ENCODE measurements at regions not wholly inside any gene's neighbourhood (a gene's known extent, or its start where the extent isn't known, plus 50 kb on each side); places are given as distances from the start of the nearest gene placed in this dataset.

DNA sequence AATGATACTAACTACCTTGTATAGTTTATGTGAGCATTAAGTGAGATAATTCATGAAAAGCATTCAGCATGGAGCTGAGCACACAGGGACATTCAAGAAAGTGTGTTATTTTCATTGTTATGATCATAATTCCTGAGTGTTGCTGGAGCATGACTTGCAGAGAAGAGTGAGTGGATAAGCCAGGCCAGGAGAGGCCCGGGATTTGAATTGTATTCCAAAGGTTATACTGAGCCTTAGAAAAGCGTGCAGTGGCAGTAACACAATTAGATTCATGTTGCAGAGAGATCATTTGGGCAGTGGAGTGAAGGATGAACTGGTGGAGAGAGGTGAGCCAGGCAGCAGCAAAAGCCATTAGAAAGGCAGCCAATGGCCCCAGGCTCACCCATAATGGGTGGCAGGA lies 142.9 kb upstream of the SH3BP4 start:
- TF ChIP-seq, protein P1, sequence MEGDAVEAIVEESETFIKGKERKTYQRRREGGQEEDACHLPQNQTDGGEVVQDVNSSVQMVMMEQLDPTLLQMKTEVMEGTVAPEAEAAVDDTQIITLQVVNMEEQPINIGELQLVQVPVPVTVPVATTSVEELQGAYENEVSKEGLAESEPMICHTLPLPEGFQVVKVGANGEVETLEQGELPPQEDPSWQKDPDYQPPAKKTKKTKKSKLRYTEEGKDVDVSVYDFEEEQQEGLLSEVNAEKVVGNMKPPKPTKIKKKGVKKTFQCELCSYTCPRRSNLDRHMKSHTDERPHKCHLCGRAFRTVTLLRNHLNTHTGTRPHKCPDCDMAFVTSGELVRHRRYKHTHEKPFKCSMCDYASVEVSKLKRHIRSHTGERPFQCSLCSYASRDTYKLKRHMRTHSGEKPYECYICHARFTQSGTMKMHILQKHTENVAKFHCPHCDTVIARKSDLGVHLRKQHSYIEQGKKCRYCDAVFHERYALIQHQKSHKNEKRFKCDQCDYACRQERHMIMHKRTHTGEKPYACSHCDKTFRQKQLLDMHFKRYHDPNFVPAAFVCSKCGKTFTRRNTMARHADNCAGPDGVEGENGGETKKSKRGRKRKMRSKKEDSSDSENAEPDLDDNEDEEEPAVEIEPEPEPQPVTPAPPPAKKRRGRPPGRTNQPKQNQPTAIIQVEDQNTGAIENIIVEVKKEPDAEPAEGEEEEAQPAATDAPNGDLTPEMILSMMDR (conservative IDR thresholded peaks at IDR 0.05): no peak
- H3K27ac ChIP-seq: no peak overlapping the region

DNA sequence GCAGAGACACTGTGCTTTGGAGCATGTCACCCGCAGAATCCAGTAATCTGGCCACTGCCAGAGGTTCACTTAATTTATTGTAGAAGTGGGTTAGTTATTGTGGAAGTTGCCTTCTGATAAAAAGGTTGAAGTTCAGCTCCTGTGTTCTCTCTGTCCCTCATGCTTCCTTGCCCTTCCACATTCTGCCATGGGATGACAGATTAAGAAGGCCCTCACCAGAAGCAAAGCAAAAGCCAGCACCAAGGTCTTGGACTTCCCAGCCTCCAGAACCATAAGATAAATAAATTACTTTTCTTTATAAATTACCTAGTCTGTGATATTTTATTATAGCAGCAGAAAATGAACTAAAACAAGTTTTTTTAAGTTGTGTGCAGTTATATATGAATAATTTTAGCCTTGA lies 145.0 kb upstream of the SH3BP4 start:
- H3K27ac ChIP-seq: no peak overlapping the region
- TF ChIP-seq, protein P1 (conservative IDR thresholded peaks at IDR 0.05): no peak

DNA sequence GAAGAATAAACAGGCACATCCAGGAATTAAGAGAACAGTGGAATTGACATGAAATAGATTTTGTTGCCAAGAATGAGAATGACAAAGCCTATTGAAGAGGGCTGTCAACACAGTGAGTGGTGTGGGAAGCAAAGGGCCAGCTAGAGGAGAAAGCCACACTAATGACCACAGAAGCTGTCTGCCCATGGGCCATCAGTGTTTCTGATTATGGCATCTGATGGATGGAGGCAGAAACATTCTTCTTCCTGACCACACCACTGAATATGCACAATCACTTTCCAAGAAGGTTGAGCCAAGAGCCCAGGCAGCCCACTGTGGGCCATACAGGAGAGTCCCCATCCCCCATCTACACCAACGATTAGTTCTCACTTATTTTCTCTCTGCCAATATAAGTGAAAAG lies 146.0 kb upstream of the SH3BP4 start:
- TF ChIP-seq, protein P1 (conservative IDR thresholded peaks at IDR 0.05): no peak
- H3K27ac ChIP-seq: no peak overlapping the region

DNA sequence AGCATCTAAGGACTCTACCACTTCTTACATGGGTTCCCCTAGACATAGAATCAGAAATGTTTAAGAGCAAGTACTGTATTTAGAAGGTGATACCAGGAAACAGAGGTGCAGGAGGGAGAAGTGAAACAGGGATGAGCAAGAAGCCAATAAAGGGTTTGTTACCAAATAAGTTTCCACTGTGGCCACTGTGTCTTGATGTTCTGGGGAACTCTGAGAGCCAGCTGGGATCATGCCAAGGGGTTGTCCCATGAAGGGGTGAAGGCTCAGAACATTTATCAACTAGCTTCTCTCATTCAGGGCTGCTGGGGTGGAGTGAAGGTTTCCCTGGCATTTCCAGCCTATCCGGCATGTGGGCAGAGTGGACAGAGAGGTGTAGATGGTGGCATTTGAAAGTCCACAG lies 147.1 kb upstream of the SH3BP4 start:
- TF ChIP-seq, protein P1 (conservative IDR thresholded peaks at IDR 0.05): no peak
- H3K27ac ChIP-seq: no peak overlapping the region

DNA sequence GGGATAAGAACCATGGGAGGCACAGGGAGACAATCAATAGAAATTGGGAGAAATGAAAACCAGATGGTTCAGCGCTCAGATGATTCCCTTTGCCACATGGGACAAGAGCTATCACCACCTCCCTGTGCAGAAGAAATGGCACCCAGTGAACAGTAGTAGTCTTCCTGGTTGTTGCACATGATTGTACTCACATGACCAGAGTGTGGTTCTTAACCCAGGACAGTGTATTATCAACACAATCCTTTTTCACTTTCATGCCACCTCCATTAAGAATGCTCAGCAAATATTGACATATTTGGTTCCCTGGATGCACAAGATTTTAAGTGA lies 149.0 kb upstream of the SH3BP4 start:
- TF ChIP-seq, protein P1 (conservative IDR thresholded peaks at IDR 0.05): no peak

DNA sequence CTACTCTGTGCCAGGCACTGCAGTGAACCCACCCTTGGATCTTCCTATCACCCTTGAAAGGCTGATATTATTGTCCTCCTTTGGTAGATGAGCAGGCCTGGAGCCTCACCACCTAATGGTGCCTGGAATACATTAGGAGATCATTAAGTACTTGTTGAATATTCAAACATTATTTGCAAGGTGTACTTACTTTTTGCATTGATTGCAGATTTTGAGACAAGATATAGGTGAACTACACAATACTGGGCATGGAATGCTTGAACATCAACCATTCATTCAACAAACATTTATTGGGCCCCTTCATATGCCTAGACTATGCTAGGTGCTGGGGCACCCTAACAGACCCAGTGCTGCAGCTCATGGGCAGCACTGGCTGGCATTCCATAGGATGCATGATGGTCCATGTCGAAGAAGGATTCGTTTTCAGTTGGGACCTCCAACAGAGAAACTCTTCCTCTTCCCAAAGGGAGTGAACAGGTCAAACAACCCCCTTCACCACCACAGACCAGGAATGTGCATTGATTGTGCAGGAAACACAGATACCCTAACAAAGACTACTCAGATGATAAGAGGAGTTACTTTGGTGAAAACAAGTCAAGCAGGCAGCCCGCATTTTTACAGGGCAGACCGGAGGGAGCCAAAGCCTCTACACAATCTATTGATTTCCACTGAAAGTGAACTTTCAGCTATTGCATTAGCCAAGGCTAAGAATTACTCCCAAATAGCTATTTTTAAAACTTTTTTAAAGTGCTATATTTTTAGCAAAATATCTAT lies 149.6 kb upstream of the SH3BP4 start:
- no peak overlapping the region for H3K27ac ChIP-seq
- TF ChIP-seq, protein P1 (conservative IDR thresholded peaks at IDR 0.05): no peak

More for the DNA sequence above, 149.0 kb upstream of the SH3BP4 start:
- no peak overlapping the region for H3K27ac ChIP-seq

DNA sequence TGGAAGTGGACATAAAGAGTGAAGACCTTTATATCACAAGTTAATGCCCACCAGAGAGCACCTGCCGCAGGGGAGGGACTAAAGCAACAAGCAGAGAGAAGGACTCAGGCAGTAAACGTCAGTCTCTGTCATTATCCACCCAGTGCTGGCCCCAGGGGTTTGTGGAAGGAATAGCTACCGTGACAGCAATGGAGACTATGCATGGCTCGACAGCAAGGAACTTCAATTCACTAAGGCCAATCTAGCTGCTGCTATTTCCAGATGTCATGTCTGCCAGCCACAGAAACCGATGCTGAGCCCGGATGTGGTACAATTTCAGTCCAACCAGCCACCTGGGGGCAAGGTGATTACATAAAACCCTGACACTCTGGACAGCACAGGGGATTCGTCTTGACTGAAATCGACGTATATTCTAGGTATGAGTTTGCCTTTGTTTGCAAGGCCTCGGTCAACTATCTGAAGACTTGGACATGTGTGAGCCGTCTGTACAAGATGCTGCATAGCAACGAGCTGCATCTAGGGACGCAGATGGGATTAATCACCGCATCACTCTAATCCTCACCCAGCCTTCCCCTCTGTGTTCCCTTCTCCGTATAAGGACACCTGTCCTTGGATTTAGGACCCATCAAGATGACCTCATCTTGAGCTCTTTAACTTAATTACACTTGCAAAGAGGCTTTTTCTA lies 154.1 kb upstream of the SH3BP4 start:
- no peak overlapping the region for H3K27ac ChIP-seq
- TF ChIP-seq, protein P1 (conservative IDR thresholded peaks at IDR 0.05): no peak

Data from VCaP (cell line).